GM12878 (cell line): ENCODE measurements at regions not wholly inside any gene's neighbourhood (a gene's known extent, or its start where the extent isn't known, plus 50 kb on each side); places are given as distances from the start of the nearest gene placed in this dataset.

Source experiments
- ATAC-seq: fragments of 200-7000 bp; cut with Tn5 transposase; 3 replicates; pipeline ENCODE4 v1.9.1; 2020; ENCODE audit warnings: mild to moderate bottlenecking, moderate library complexity
- BruUV-seq: library from RNA; stranded (reverse); fragments of 400-500 nt; replicated peaks from 2 replicates; lab custom pipeline; 2021; lab: Mats Ljungman, UMichigan
- CTCF ChIA-PET: fragments of 300-600 bp; sonication (Branson Sonifier 250); formaldehyde crosslinking; extraction: SDS; loops from one replicate; lab custom pipeline; 2021; ENCODE audit warnings: inconsistent platforms; lab: Yijun Ruan, JAX
- POLR2A ChIA-PET: fragments of 350-600 bp; formaldehyde crosslinking; extraction: SDS; loops from one replicate; lab custom pipeline; 2021; ENCODE audit warnings: inconsistent platforms; lab: Charles Lee
- RAD21 ChIA-PET: fragments of 300-600 bp; sonication (Branson Sonifier 250); formaldehyde crosslinking; loops from one replicate; lab custom pipeline; 2023; ENCODE audit warnings: antibody characterized with exemption; ENCODE audit not compliant: unreplicated experiment; lab: Charles Lee
- SMC1A ChIA-PET: fragments of 300-600 bp; sonication (Branson Sonifier 250); formaldehyde crosslinking; loops from one replicate; lab custom pipeline; 2023; ENCODE audit not compliant: unreplicated experiment, uncharacterized antibody; lab: Charles Lee
- DNase-seq: peaks from one replicate; pipeline ENCODE4 v3.0.0-alpha.2; 2011; ENCODE audit warnings: low read depth, low spot score
- FAIRE-seq: peaks from 3 replicates; lab custom pipeline; 2011; peaks lifted over from hg19 to GRCh38; lab: Jason Lieb, UNC
- H2AFZ ChIP-seq: 2 replicates; pipeline ENCODE4 v1.6.0; 2011; ENCODE audit warnings: low read depth, low read length, control low read depth; ENCODE audit not compliant: control insufficient read depth
- H3K27ac ChIP-seq: 2 replicates; pipeline ENCODE4 v1.5.1; 2011; ENCODE audit warnings: control low read depth; ENCODE audit not compliant: control insufficient read depth, insufficient read depth
- H3K27me3 ChIP-seq, 2 experiments: replicated peaks in 1 of 2; 2 replicates each; pipeline versions ENCODE4 v1.6.0 to v1.6.1; 2011; ENCODE audit warnings: low read length in 1 of 2; ENCODE audit not compliant: control insufficient read depth in 2 of 2, insufficient read depth in 2 of 2
- H3K36me3 ChIP-seq, 2 experiments: 2 replicates each; pipeline ENCODE4 v1.5.1; 2011; ENCODE audit warnings: low read length in 1 of 2; ENCODE audit not compliant: control insufficient read depth in 2 of 2, insufficient read depth in 2 of 2
- H3K4me1 ChIP-seq: 2 replicates; pipeline ENCODE4 v1.6.1; 2011; ENCODE audit warnings: mild to moderate bottlenecking, low read length, moderate library complexity, mixed read lengths; ENCODE audit not compliant: control insufficient read depth, insufficient read depth
- H3K4me2 ChIP-seq: 2 replicates; pipeline ENCODE4 v1.6.0; 2011; ENCODE audit warnings: control low read depth; ENCODE audit not compliant: control insufficient read depth, insufficient read depth
- H3K4me3 ChIP-seq: fragments of 200-600 bp; sonication (generic); 2 replicates; pipeline ENCODE4 v1.5.1; 2016
- H3K79me2 ChIP-seq: 2 replicates; pipeline ENCODE4 v1.6.0; 2011; ENCODE audit warnings: low read length; ENCODE audit not compliant: control insufficient read depth, insufficient read depth
- H3K9ac ChIP-seq: 2 replicates; pipeline ENCODE4 v1.8.0; 2011; ENCODE audit warnings: low read length, control low read depth, mixed read lengths; ENCODE audit not compliant: control insufficient read depth, insufficient read depth
- H3K9me3 ChIP-seq: replicated peaks from 3 replicates; pipeline ENCODE4 v1.5.1; 2011; ENCODE audit warnings: mild to moderate bottlenecking, low read length; ENCODE audit not compliant: control insufficient read depth, insufficient read depth
- H4K20me1 ChIP-seq: 2 replicates; pipeline ENCODE4 v1.6.0; 2011; ENCODE audit not compliant: control insufficient read depth, insufficient read depth
- CREB1 ChIP-seq: IDR thresholded peaks from 2 replicates; pipeline ENCODE4 v1.6.1; 2012; ENCODE audit warnings: low read depth, mild to moderate bottlenecking, inconsistent platforms
- HDGF ChIP-seq: fragments of 450-650 bp; IDR thresholded peaks from 2 replicates; pipeline ENCODE4 v1.6.1; 2016; ENCODE audit warnings: antibody characterized with exemption
- IKZF2 ChIP-seq, 2 experiments: fragments of 450-650 bp; IDR thresholded peaks; 2 replicates each; pipeline ENCODE4 v1.6.1; 2017; ENCODE audit warnings: mild to moderate bottlenecking in 2 of 2, moderate library complexity in 2 of 2
- IRF4 ChIP-seq: IDR thresholded peaks from 2 replicates; pipeline ENCODE4 v1.6.1; 2011; ENCODE audit warnings: low read depth, low read length
- MEF2A ChIP-seq: IDR thresholded peaks from 2 replicates; pipeline ENCODE4 v1.6.1; 2011; ENCODE audit warnings: low read depth, mild to moderate bottlenecking, low read length, moderate library complexity; ENCODE audit not compliant: insufficient read depth
- NBN ChIP-seq: fragments of 450-650 bp; IDR thresholded peaks from 2 replicates; pipeline ENCODE4 v1.6.1; 2016
- SIN3A ChIP-seq: IDR thresholded peaks from 2 replicates; pipeline ENCODE4 v1.6.1; 2012; ENCODE audit warnings: low read depth, low read length, improper control_type of control experiment
- SMC3 ChIP-seq: IDR thresholded peaks from 2 replicates; pipeline ENCODE4 v1.6.1; 2011; ENCODE audit warnings: low read length, improper control_type of control experiment, borderline replicate concordance
- ZNF24 ChIP-seq: fragments of 450-650 bp; IDR thresholded peaks from 2 replicates; pipeline ENCODE4 v1.6.1; 2017; ENCODE audit warnings: antibody characterized with exemption, mild to moderate bottlenecking
- WGBS: methylation state at CpG from one replicate; pipeline ENCODE4 v1.1.6; 2016; ENCODE audit warnings: low lambda C conversion rate; ENCODE audit not compliant: insufficient replicate concordance, insufficient coverage; ENCODE audit errors: missing lambda C conversion rate; 5-methylcytosine and 5-hydroxymethylcytosine counted together
- in situ Hi-C: fragments of 300-500 bp; cut with MboI; formaldehyde crosslinking; loops from 9 replicates; pipeline ENCODE4 v1.14.3; 2018; ENCODE audit warnings: mixed read lengths
- intact Hi-C: fragments of 100-400 bp; cut with micrococcal nuclease; formaldehyde crosslinking; loops from one replicate; pipeline ENCODE4 v1.14.2; 2022; ENCODE audit not compliant: unreplicated experiment
- TF ChIP-seq, protein P1 (sequence below): fragments of 450-650 bp; IDR thresholded peaks from 2 replicates; pipeline ENCODE4 v1.6.1; 2017; ENCODE audit warnings: mild to moderate bottlenecking, moderate library complexity
- TF ChIP-seq, protein P2 (sequence below): fragments of 450-650 bp; formaldehyde crosslinking; IDR thresholded peaks from 2 replicates; pipeline ENCODE4 v1.5.0; 2022; ENCODE audit warnings: mild to moderate bottlenecking, missing genetic modification characterization
- TF ChIP-seq, protein P3 (sequence below): IDR thresholded peaks from 2 replicates; pipeline ENCODE4 v1.6.1; 2012; ENCODE audit warnings: low read depth, low read length, improper control_type of control experiment
- TF ChIP-seq, protein P4 (sequence below): fragments of 450-650 bp; IDR thresholded peaks from 2 replicates; pipeline ENCODE4 v1.6.1; 2014; ENCODE audit warnings: mild to moderate bottlenecking

DNA sequence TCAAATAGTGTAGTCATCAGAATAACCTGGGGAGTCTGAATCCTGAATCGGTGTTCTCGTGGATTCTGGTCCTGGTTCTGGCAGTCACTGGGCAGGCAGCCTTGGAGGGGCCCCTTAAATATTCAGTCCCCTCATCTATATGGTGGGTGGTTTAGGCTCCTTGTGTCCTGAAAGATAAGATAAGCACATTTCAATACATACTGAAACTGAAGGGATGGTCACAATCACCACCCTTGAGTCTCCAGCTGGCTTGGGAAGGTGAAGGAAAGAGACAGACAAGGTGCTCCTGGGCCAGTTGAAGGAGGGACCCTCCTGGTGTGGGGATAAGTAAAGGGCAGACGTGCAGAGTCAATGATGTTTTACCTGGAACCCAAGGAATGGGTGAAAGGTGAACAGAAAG, 146.7 kb downstream of the CXCL12 start (continued):
- TF ChIP-seq, protein P1, sequence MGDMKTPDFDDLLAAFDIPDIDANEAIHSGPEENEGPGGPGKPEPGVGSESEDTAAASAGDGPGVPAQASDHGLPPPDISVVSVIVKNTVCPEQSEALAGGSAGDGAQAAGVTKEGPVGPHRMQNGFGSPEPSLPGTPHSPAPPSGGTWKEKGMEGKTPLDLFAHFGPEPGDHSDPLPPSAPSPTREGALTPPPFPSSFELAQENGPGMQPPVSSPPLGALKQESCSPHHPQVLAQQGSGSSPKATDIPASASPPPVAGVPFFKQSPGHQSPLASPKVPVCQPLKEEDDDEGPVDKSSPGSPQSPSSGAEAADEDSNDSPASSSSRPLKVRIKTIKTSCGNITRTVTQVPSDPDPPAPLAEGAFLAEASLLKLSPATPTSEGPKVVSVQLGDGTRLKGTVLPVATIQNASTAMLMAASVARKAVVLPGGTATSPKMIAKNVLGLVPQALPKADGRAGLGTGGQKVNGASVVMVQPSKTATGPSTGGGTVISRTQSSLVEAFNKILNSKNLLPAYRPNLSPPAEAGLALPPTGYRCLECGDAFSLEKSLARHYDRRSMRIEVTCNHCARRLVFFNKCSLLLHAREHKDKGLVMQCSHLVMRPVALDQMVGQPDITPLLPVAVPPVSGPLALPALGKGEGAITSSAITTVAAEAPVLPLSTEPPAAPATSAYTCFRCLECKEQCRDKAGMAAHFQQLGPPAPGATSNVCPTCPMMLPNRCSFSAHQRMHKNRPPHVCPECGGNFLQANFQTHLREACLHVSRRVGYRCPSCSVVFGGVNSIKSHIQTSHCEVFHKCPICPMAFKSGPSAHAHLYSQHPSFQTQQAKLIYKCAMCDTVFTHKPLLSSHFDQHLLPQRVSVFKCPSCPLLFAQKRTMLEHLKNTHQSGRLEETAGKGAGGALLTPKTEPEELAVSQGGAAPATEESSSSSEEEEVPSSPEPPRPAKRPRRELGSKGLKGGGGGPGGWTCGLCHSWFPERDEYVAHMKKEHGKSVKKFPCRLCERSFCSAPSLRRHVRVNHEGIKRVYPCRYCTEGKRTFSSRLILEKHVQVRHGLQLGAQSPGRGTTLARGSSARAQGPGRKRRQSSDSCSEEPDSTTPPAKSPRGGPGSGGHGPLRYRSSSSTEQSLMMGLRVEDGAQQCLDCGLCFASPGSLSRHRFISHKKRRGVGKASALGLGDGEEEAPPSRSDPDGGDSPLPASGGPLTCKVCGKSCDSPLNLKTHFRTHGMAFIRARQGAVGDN: no peak
- TF ChIP-seq NBN (no peak), ZNF24 (no peak)
- TF ChIP-seq, all 136 proteins: peak for 0

DNA sequence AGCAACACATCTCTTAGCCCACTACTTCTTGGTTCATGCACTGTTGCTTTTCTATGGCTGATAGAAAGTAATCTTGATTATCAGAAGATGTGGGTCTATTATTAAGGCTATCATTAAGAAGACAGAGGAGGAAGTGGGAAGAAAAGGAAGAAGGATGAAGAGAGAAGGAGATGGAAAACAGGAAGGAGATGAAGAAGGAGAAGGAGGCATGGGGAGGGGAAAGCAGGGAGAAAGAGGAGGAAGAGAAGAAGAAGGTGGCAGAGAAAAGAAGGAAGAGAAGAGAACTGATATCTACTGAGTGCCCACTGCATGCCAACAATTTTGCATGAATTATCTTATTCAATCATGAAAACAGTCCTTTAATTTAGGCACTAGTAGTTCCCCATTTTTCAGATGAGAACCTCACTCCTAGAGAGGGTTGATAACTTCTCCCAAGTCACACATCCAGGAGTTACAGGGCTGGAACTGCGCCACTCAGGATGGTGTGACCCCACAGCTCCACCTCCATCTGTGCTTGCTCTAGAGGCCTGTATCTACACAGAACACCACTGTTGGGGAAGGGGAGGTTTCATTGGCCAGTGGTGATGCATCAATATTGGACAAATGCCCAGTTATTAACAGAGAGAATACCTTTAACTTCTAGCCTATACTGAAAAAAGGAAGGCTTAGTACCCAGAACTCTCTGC, 147.4 kb downstream of the CXCL12 start:
- Histone ChIP-seq H3K9me3 (no peaks in the 10 kb centered on the region; the same call in 2 of the 3 replicates), H3K4me1 (no peaks in the 10 kb centered on the region), H3K27ac (no peak overlapping the region), H2AFZ (no peak overlapping the region), H3K36me3 (no peaks in the 10 kb centered on the region), H3K9ac (no peak overlapping the region), H3K27me3 (no peaks in the 10 kb centered on the region; a peak in 1 of 4 replicates), H3K4me3 (no peak overlapping the region), H3K79me2 (no peaks in the 10 kb centered on the region), H3K4me2 (no peak overlapping the region), H4K20me1 (no peaks in the 10 kb centered on the region)
- in situ Hi-C loops: no loop called here
- intact Hi-C loops: no loop called here
- no peak for DNase-seq
- WGBS: 0% methylated on average over 1 of the region's 1 CpG
- FAIRE-seq: no peak
- TF ChIP-seq, protein P2, sequence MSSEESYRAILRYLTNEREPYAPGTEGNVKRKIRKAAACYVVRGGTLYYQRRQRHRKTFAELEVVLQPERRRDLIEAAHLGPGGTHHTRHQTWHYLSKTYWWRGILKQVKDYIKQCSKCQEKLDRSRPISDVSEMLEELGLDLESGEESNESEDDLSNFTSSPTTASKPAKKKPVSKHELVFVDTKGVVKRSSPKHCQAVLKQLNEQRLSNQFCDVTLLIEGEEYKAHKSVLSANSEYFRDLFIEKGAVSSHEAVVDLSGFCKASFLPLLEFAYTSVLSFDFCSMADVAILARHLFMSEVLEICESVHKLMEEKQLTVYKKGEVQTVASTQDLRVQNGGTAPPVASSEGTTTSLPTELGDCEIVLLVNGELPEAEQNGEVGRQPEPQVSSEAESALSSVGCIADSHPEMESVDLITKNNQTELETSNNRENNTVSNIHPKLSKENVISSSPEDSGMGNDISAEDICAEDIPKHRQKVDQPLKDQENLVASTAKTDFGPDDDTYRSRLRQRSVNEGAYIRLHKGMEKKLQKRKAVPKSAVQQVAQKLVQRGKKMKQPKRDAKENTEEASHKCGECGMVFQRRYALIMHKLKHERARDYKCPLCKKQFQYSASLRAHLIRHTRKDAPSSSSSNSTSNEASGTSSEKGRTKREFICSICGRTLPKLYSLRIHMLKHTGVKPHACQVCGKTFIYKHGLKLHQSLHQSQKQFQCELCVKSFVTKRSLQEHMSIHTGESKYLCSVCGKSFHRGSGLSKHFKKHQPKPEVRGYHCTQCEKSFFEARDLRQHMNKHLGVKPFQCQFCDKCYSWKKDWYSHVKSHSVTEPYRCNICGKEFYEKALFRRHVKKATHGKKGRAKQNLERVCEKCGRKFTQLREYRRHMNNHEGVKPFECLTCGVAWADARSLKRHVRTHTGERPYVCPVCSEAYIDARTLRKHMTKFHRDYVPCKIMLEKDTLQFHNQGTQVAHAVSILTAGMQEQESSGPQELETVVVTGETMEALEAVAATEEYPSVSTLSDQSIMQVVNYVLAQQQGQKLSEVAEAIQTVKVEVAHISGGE (CRISPR knock-in tag): no peak
- TF ChIP-seq SMC3 (no peak), MEF2A (no peak), IKZF2 (IDR thresholded peaks at IDR 0.05) (no peak), IRF4 (no peak), HDGF (no peak), SIN3A (no peak), CREB1 (no peak)
- TF ChIP-seq, protein P3, sequence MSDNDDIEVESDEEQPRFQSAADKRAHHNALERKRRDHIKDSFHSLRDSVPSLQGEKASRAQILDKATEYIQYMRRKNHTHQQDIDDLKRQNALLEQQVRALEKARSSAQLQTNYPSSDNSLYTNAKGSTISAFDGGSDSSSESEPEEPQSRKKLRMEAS: no peak
- TF ChIP-seq, protein P4, sequence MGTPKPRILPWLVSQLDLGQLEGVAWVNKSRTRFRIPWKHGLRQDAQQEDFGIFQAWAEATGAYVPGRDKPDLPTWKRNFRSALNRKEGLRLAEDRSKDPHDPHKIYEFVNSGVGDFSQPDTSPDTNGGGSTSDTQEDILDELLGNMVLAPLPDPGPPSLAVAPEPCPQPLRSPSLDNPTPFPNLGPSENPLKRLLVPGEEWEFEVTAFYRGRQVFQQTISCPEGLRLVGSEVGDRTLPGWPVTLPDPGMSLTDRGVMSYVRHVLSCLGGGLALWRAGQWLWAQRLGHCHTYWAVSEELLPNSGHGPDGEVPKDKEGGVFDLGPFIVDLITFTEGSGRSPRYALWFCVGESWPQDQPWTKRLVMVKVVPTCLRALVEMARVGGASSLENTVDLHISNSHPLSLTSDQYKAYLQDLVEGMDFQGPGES: no peak
- no peak for ATAC-seq
- BruUV-seq: no TSS peak
- ChIA-PET RAD21 (no interaction called here), SMC1A (no interaction called here), CTCF (no interaction called here), POLR2A (no interaction called here)
